Activated CD4-positive, CD25-positive, alpha-beta regulatory T cell treated with anti-CD3 and anti-CD28 coated beads, Interleukin-2, amount 50 U/mL, for 24 hours (primary cell): ENCODE measurements at regions not wholly inside any gene's neighbourhood (a gene's known extent, or its start where the extent isn't known, plus 50 kb on each side); places are given as distances from the start of the nearest gene placed in this dataset.

Experiments
- ATAC-seq, 2 donors: fragments of 150-1000 bp; cut with Tn5 transposase; one replicate each; pipeline ENCODE4 v1.10.0; 2021; ENCODE audit warnings: mild to moderate bottlenecking in 1 of 2, moderate library complexity in 1 of 2

DNA sequence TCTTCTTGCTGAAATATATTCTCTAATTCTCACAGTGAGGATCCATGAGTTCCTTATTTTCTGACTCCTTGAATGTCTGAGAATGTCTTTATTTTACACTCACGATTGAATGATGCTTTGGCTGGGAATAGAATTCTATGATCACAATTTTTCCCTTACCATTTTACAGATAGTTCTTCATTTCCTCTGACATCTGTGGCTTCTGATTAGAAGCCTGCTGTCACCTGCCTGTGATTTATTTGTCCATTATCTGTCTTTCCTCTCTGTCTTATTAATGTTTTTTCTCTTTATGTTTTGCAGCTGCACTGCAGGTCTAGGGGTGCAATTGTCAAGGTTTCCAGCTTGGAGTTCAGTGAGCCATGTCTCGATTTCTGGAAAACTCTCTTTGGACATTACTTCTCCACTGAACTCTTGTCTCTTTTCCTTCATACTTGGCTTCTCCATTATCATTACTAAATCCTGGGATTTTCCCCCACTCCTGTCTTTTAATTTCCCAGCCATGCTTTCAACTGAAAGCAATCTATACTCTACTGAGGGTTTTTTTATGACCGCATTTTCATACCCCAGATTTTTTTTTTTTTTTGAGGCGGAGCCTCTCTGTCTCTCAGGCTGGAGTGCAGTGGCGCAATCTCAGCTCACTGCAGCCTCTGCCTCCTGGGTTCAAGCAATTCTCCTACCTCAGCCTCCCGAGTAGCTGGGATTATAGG, 85.8 kb upstream of the PRNP start:
- no peak for ATAC-seq

DNA sequence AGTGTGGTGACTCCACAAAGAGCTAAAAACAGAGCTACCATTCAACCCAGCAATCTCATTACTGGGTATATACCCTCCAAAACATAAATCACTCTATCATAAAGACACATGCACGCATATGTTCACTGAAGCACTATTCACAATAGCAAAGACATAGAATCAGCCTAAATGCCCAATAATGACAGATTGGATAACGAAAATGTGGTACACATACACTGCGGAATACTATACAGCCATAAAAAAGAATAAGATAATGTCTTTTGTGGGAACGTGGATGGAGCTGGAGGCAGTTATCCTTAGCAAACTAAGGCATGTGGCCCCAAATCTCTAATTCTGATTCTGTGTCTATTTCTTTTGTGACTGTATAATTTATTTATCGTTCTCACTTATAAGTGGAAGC, 89.0 kb upstream of the PRNP start:
- ATAC-seq = no peak

DNA sequence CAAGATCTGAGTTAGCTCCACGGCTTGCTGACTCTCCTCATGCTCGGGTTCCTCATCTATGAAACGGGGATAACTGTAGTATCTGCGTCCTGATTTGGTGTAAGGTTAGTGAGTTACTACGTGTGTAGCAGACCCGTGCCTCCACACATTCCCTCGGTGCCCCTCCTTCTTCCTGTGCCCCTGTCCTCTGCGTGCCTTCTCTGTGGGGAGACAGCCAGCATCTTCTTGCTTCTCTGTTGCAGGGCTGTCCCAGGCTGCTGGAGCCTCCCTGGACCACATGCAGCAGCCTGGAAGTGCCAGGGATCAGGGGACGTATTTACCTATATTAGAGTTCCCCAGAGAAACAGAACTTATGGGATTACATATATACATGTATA, 93.1 kb upstream of the PRNP start:
- no peak for ATAC-seq

- peak; percentile 60 to 74 for ATAC-seq
These were observed 93.7 kb upstream of the PRNP start for GRCh38 chr20:4592316-4593148.

GRCh38 chr20:4591975-4592315, 94.3 kb upstream of the PRNP start:
- no peak for ATAC-seq

GRCh38 chr20:4585758-4586157, 100.5 kb upstream of the PRNP start:
- ATAC-seq = no peak

- ATAC-seq = peak in 1 of 2 donors; percentile 78
These were observed 101.0 kb upstream of the PRNP start for GRCh38 chr20:4585104-4585753.

DNA sequence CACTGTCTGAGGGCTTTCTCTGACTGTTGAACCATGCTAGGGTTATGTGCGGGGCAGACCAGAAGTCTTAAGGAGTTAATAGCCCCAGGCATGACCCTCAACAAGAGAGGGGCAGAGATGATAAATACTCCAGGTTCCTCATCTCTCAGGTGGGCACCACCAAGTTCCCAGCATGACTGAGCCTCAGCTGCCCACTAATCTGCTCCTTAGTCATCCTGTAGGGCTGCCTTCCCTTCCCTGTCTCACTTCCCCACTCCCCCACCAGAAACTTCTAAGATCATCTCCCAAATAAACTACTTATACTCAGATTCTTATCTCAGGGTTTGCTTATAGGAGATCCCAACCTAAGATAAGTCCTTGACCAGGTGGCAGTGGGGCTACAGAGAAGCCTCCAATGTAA, 101.7 kb upstream of the PRNP start:
- no peak for ATAC-seq

DNA sequence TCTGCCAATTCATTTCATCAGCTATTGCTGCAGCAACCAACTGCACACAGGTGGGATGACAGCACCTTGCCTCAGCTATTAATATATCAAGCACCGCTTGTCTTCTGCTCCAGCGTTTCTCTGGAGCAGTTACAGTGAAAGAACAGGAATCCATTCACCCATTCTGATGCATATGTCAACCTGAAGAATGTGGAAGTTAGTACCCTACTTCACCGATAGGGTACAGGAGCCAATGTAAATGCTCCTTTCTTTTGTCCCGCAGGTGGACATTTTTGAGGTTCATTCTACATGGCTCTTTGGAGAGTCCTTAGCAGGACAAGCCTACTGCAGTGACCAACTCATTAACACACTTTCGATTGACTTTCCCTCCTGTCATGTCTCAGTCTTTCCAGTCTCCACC, 104.4 kb upstream of the PRNP start:
- no peak for ATAC-seq

- no peak for ATAC-seq
These were observed 107.9 kb upstream of the PRNP start for GRCh38 chr20:4578375-4578774.

DNA sequence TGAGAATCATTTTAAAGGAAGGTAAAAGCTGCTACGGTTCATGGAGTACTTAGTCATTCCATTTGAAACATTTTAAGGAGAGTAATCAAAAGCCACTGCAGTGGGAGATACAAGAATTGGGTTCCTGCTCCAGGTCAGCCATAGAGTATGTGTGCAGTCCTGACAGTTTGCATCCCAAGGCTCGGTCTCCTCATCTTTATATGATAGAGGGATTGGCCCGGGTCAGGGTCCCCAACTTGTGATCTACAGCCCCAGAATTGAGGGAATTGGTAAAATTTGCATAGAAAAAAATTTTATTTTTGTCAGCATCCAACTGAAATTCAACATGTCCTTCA, 111.9 kb upstream of the PRNP start:
- no peak for ATAC-seq

DNA sequence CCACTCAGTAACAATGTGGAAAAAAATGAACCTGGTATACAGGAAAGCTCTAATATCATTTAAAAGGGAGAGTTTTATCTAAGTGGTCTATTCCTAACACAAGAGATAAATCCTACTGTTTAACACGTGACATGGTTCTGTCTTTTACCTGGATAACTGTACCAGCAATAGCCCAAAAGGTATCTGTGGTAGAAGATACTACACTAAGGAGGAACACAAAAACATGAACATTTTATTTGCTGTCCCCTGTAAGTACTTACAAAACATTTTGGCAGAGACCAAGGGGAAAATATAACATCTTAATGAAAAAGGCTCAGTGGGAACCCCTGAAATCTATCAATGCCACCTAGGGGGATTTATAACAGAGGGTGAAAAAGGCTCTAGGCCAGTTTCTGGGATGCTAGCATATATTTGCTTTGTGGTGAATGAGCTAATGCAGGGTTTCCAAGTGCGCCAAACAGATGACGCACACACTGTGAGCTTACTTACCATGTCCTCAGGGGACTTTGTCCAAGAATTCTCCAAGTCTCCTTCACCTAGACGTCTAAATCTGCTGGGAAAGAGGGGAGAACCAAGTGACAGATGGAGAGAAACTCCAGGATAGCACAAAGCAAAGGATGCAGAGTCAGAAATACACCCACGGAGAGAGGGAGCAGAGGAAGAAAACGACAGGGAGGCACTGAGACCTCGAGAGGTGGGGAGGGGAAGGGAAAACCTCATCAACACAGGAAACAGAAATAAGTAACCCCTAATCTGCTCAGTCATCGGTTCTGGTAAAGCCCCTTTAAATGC, 112.5 kb upstream of the PRNP start:
- no peak for ATAC-seq

DNA sequence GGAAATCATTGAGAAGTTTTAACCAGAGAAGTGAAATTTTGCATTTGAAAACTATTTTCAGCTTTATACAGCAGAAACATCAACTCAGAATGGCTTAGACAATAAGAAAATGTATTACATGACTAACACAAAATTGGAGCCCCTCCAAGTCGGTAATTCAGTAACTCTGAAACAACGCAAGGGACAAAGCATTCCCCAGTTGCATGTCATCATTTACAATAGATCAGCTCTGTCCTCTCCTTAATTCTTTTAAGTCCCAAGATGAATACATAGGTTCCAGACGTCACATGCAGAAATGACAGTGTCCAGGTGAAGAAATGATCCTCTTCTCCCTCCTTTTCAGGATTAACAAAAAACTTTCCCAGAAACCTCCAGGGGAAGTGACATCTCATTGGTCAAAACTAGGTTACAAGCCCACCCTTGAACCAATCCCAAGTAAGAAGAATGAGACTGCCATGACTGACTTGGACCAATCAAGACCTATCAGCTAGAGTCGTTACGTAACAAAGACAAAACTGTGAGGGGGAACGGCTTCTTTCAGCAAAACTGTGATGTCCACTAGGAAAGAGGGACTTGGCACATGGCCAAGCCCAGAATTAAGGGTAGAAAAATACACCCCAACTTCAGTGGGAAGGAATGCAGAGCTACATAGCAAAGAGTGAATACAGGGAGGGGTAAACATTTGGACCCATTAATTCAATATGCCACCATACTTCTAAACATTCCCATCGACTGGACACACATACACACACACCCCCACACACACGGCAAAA, 114.3 kb upstream of the PRNP start:
- no peak for ATAC-seq

DNA sequence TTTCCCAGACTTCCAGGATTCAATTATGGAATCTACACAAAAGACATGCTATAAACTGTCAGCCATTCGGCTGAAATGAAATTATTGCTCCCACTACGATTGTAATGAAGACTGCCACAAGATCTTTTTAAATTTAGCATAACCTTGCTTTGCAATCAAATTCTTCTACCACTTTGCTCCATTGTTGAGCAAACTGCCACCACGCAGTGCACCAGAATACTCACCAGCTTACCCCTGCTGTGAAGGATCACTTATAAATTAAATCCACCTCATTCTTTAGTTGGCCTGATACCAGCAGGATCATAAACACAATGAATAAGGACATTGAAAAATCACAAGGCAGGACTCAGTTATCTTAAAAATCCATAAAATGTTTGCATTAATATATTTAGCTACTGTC, 116.4 kb upstream of the PRNP start:
- no peak for ATAC-seq

DNA sequence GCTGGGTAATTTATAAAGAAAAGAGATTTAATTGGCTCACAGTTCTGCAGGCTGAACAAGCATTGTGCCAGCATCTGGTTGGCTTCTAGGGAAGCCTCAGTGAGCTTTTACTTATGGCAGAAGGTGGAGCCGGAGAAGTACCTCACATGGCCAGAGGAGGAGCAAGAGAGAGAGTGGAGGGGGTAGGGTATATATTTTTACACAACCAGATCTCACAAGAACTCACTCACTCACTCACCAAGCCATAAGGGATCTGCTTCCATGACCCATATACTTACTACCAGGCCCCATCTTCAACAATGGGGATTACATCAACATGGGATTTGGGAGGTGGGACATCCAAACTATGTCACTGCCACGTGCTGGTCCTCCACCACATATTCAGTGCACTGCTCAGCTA, 117.2 kb upstream of the PRNP start:
- ATAC-seq = no peak

DNA sequence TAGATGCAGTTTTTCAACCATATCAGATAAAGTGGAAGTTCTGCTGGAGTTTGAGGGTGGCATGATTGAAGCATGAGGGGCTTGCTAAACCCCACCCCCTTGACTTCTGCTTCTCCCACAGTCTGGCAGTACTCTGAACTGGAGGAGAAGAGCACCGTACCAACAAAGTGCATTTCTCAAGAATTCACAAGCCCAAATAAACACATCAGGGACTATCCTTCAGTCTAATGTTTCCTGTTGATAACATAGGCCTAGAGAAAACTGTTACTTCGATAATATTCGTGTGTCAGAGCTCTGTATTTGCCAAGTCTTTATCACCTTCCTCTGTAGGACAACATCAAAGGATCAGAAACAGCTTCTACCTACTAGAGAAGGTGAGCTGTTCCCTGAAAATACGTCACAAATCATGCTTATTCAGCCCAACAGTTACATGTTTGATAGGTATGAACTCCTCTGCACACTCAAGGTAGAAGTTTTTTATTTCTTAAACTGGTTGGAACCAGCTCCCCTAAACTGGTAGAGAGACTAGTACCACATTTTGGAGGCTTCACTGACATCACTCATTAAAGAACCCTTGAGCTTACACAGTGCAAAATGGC, 117.8 kb upstream of the PRNP start:
- no peak for ATAC-seq

- no peak for ATAC-seq
These were observed 119.1 kb upstream of the PRNP start for GRCh38 chr20:4567170-4567569.

GRCh38 chr20:4563534-4563933, 122.7 kb upstream of the PRNP start:
- ATAC-seq = no peak

GRCh38 chr20:4563031-4563430, 123.2 kb upstream of the PRNP start:
- no peak for ATAC-seq

- ATAC-seq = no peak
These were observed 125.6 kb upstream of the PRNP start for GRCh38 chr20:4560667-4561066.

- ATAC-seq = no peak
These were observed 126.3 kb upstream of the PRNP start for GRCh38 chr20:4559906-4560305.

DNA sequence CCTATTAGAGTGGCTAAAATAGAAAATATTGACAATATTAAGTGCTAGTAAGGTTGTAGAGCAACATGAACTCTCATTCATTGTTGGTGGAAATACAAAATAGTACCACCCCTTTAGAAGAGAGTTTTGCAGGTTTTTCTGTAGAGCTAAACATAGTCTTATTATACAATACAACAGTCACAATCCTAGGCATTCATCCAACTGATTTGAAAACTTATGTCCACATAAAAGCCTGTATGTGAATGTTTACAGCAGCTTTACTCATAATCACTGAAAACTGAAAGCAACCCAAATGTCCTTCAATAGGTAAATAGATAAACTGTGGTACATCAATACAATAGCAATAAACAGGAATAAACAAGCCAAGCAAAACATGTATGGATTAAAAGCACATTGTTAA, 127.2 kb upstream of the PRNP start:
- ATAC-seq = no peak
